HCT116 (cell line): ENCODE measurements at regions not wholly inside any gene's neighbourhood (a gene's known extent, or its start where the extent isn't known, plus 50 kb on each side); places are given as distances from the start of the nearest gene placed in this dataset.

Source experiments
- ATAC-seq: fragments of 200-7000 bp; cut with Tn5 transposase; 2 replicates; pipeline ENCODE4 v1.9.1; 2020; ENCODE audit warnings: mild to moderate bottlenecking, moderate library complexity
- BruUV-seq: library from RNA; stranded (reverse); fragments of 400-500 nt; replicated peaks from 2 replicates; lab custom pipeline; 2021; lab: Mats Ljungman, UMichigan
- CTCF ChIA-PET: fragments of 300-600 bp; sonication (Branson Sonifier 250); formaldehyde crosslinking; loops from one replicate; lab custom pipeline; 2021; ENCODE audit warnings: antibody characterized with exemption; lab: Charles Lee
- POLR2A ChIA-PET: fragments of 300-600, 350-600 bp; sonication (Branson Sonifier 250); formaldehyde crosslinking; loops from one replicate; lab custom pipeline; 2021; ENCODE audit warnings: antibody characterized with exemption; lab: Charles Lee
- RAD21 ChIA-PET, 2 experiments: fragments of 300-600 bp; sonication (Branson Sonifier 250); formaldehyde crosslinking; loops; one replicate each; lab custom pipeline; 2023; ENCODE audit warnings: low total read pairs in 2 of 2; ENCODE audit not compliant: uncharacterized antibody in 2 of 2, unreplicated experiment in 2 of 2, low non-redundant PET in 1 of 2; lab: Charles Lee
- DNase-seq: peaks from one replicate; pipeline ENCODE4 v3.0.0-alpha.2; 2010; ENCODE audit warnings: low read depth, low spot score
- H2AFZ ChIP-seq: fragments of 200-600 bp; shearing (Covaris generic), sonication (generic); 2 replicates; pipeline ENCODE4 v1.6.1; 2017; ENCODE audit warnings: low read depth, mixed run types, mixed read lengths, antibody characterized with exemption, low read length; ENCODE audit not compliant: poor library complexity, severe bottlenecking
- H3K27ac ChIP-seq: 2 replicates; pipeline ENCODE4 v1.5.1; 2012; ENCODE audit warnings: low read depth, low read length
- H3K27me3 ChIP-seq: fragments of 200-600 bp; sonication (generic); 2 replicates; pipeline ENCODE4 v1.6.1; 2016; ENCODE audit warnings: mixed run types, low read length, mixed read lengths; ENCODE audit not compliant: insufficient read depth
- H3K36me3 ChIP-seq, 2 experiments: fragments of 200-500 bp in 1 of 2; fragments of 200-600 bp in 1 of 2; sonication (Bioruptor generic) in 1 of 2; sonication (generic) in 1 of 2; 2 replicates each; pipeline versions ENCODE4 v1.5.1 to v1.6.1; 2014 to 2016; ENCODE audit warnings: low read length in 2 of 2, inconsistent platforms in 1 of 2, mixed read lengths in 1 of 2, mixed run types in 1 of 2; ENCODE audit not compliant: insufficient read depth in 2 of 2, control insufficient read depth in 1 of 2
- H3K4me1 ChIP-seq, 2 experiments: fragments of 200-600 bp in 1 of 2; sonication (generic) in 1 of 2; 2 replicates each; pipeline versions ENCODE4 v1.5.1 to v1.6.1; 2012 to 2017; ENCODE audit warnings: low read length in 2 of 2, inconsistent platforms in 1 of 2, mild to moderate bottlenecking in 1 of 2, mixed read lengths in 1 of 2, mixed run types in 1 of 2, moderate library complexity in 1 of 2; ENCODE audit not compliant: insufficient read depth in 2 of 2, control insufficient read depth in 1 of 2
- H3K4me2 ChIP-seq: fragments of 200-600 bp; sonication (generic); 2 replicates; pipeline ENCODE4 v1.6.1; 2017; ENCODE audit warnings: mixed run types, low read length, mixed read lengths
- H3K4me3 ChIP-seq, 2 experiments: fragments of 200-600 bp in 1 of 2; sonication (generic) in 1 of 2; replicated peaks in 1 of 2; 2 replicates each; pipeline ENCODE4 v1.5.1; 2011 to 2016; ENCODE audit warnings: low read length in 2 of 2, control low read depth in 1 of 2, low read depth in 1 of 2, mild to moderate bottlenecking in 1 of 2, mixed read lengths in 1 of 2, mixed run types in 1 of 2
- H3K79me2 ChIP-seq: fragments of 200-600 bp; sonication (generic); 2 replicates; pipeline ENCODE4 v1.6.1; 2017; ENCODE audit warnings: mild to moderate bottlenecking, mixed run types, low read length, moderate library complexity, mixed read lengths; ENCODE audit not compliant: insufficient read depth
- H3K9ac ChIP-seq: fragments of 200-600 bp; sonication (generic); 2 replicates; pipeline ENCODE4 v1.6.1; 2016; ENCODE audit warnings: low read length, mixed read lengths
- H3K9me2 ChIP-seq: fragments of 200-600 bp; sonication (generic), shearing (Covaris generic); 2 replicates; pipeline ENCODE4 v1.6.1; 2017; ENCODE audit warnings: mixed run types, mild to moderate bottlenecking, moderate library complexity; ENCODE audit not compliant: insufficient read depth
- H3K9me3 ChIP-seq, 2 experiments: fragments of 200-500 bp in 1 of 2; fragments of 200-600 bp in 1 of 2; sonication (Bioruptor generic) in 1 of 2; sonication (generic) in 1 of 2; 2 replicates each; pipeline ENCODE4 v1.6.1; 2014 to 2017; ENCODE audit warnings: low read length in 2 of 2, mixed read lengths in 2 of 2, inconsistent platforms in 1 of 2, low read depth in 1 of 2, mild to moderate bottlenecking in 1 of 2, mixed run types in 1 of 2, moderate library complexity in 1 of 2; ENCODE audit not compliant: control insufficient read depth in 1 of 2, insufficient read depth in 1 of 2
- H4K20me1 ChIP-seq: fragments of 200-600 bp; sonication (generic), shearing (Covaris generic); 2 replicates; pipeline ENCODE4 v1.6.1; 2017; ENCODE audit warnings: mixed run types, mild to moderate bottlenecking, moderate library complexity; ENCODE audit not compliant: insufficient read depth
- ATF3 ChIP-seq: IDR thresholded peaks from 2 replicates; pipeline ENCODE4 v1.6.1; 2012
- ELF1 ChIP-seq: IDR thresholded peaks from 2 replicates; pipeline ENCODE4 v1.6.1; 2012; ENCODE audit warnings: low read depth, borderline replicate concordance
- EZH2 ChIP-seq: fragments of 200-600 bp; sonication (generic); IDR thresholded peaks from 2 replicates; pipeline ENCODE4 v1.6.1; 2017; ENCODE audit warnings: antibody characterized with exemption, mixed run types
- EZH2phosphoT487 ChIP-seq: fragments of 200-600 bp; IDR thresholded peaks from 2 replicates; pipeline ENCODE4 v1.6.1; 2018; ENCODE audit warnings: antibody characterized with exemption, borderline replicate concordance
- FOSL1 ChIP-seq: IDR thresholded peaks from 2 replicates; pipeline ENCODE4 v1.6.1; 2012; ENCODE audit warnings: low read depth
- JUND ChIP-seq: IDR thresholded peaks from 2 replicates; pipeline ENCODE4 v1.6.1; 2012
- MAX ChIP-seq: IDR thresholded peaks from 2 replicates; pipeline ENCODE4 v1.6.1; 2012
- POLR2A ChIP-seq: IDR thresholded peaks from 2 replicates; pipeline ENCODE4 v1.7.0; 2011; ENCODE audit warnings: borderline replicate concordance; ENCODE audit not compliant: insufficient read depth, insufficient read length; ENCODE audit errors: extremely low read depth
- POLR2AphosphoS5 ChIP-seq: IDR thresholded peaks from 2 replicates; pipeline ENCODE4 v1.6.1; 2011; ENCODE audit warnings: mild to moderate bottlenecking, low read depth, low read length, moderate library complexity
- REST ChIP-seq: IDR thresholded peaks from 2 replicates; pipeline ENCODE4 v1.6.1; 2012; ENCODE audit warnings: low read depth
- SP1 ChIP-seq: IDR thresholded peaks from 2 replicates; pipeline ENCODE4 v1.6.1; 2012; ENCODE audit warnings: low read depth
- YY1 ChIP-seq: IDR thresholded peaks from 2 replicates; pipeline ENCODE4 v1.6.1; 2011; ENCODE audit warnings: low read length, low read depth, moderate library complexity, mild to moderate bottlenecking; ENCODE audit not compliant: insufficient replicate concordance; ENCODE audit errors: extremely low read depth
- ZBTB33 ChIP-seq: IDR thresholded peaks from 2 replicates; pipeline ENCODE4 v1.6.1; 2011; ENCODE audit warnings: mild to moderate bottlenecking, low read length, moderate library complexity; ENCODE audit not compliant: insufficient replicate concordance; ENCODE audit errors: extremely low read depth
- ZNF274 ChIP-seq: fragments of 200-500 bp; sonication (Bioruptor generic); IDR thresholded peaks from 2 replicates; pipeline ENCODE4 v1.6.1; 2014; ENCODE audit warnings: mild to moderate bottlenecking, low read depth, low read length, inconsistent platforms
- intact Hi-C: fragments of 100-400 bp; cut with micrococcal nuclease; formaldehyde crosslinking; loops from 2 replicates; pipeline ENCODE4 v1.10.0; 2022

GRCh38 chr2:143856978-143857377 lies 662.9 kb downstream of the ZEB2 start:
- Histone ChIP-seq H3K27me3 (no peaks in the 10 kb centered on the region), H3K9ac (no peak overlapping the region), H3K4me3 (no peak overlapping the region), H3K9me3 (no peaks in the 10 kb centered on the region), H4K20me1 (no peaks in the 10 kb centered on the region), H3K4me2 (no peak overlapping the region), H3K4me1 (no peaks in the 10 kb centered on the region), H3K79me2 (no peaks in the 10 kb centered on the region), H3K9me2 (peaks cover 5% of the 10 kb centered on the region; the same call in 1 of the 2 replicates), H2AFZ (no peak overlapping the region), H3K36me3 (no peaks in the 10 kb centered on the region), H3K27ac (no peak overlapping the region)
- ChIA-PET POLR2A (no interaction called here), RAD21 (no interaction called here), CTCF (no interaction called here)
- intact Hi-C loops = no loop called here
- TF ChIP-seq POLR2AphosphoS5 (no peak), ZNF274 (no peak), ATF3 (no peak), JUND (no peak), REST (no peak), ELF1 (no peak), MAX (no peak), SP1 (no peak), ZBTB33 (no peak), EZH2phosphoT487 (no peak), FOSL1 (no peak), POLR2A (no peak), EZH2 (no peak), YY1 (no peak)
- no peak for DNase-seq
- ATAC-seq = no peak
- no TSS peak for BruUV-seq
